Testis (tissue), 2 donors: ENCODE measurements at regions not wholly inside any gene's neighbourhood (a gene's known extent, or its start where the extent isn't known, plus 50 kb on each side); places are given as distances from the start of the nearest gene placed in this dataset.

ENCODE experiments used
- CTCF ChIP-seq, 3 experiments: fragments of 450-650 bp in 2 of 3; fragments of 200-600 bp in 1 of 3; sonication (generic) in 1 of 3; IDR thresholded peaks; one replicate each; pipeline ENCODE4 v1.5.1; 2016 to 2019; ENCODE audit warnings: antibody characterized with exemption in 3 of 3, mild to moderate bottlenecking in 2 of 3, moderate library complexity in 1 of 3
- POLR2A ChIP-seq: fragments of 450-650 bp; IDR thresholded peaks from one replicate; pipeline ENCODE4 v1.6.1; 2017; ENCODE audit warnings: antibody characterized with exemption, mild to moderate bottlenecking, moderate library complexity

GRCh38 chr18:61943175-61943964 is 50.6 kb upstream of the RNF152 start:
- TF ChIP-seq CTCF (IDR thresholded peaks at IDR 0.05): no peak
- TF ChIP-seq POLR2A: no peak
